Eye (tissue), 1 donor: ENCODE measurements at regions not wholly inside any gene's neighbourhood (a gene's known extent, or its start where the extent isn't known, plus 50 kb on each side); places are given as distances from the start of the nearest gene placed in this dataset.

Experiments used
- DNase-seq: peaks from one replicate; pipeline ENCODE4 v3.0.0-alpha.2; 2015

DNA sequence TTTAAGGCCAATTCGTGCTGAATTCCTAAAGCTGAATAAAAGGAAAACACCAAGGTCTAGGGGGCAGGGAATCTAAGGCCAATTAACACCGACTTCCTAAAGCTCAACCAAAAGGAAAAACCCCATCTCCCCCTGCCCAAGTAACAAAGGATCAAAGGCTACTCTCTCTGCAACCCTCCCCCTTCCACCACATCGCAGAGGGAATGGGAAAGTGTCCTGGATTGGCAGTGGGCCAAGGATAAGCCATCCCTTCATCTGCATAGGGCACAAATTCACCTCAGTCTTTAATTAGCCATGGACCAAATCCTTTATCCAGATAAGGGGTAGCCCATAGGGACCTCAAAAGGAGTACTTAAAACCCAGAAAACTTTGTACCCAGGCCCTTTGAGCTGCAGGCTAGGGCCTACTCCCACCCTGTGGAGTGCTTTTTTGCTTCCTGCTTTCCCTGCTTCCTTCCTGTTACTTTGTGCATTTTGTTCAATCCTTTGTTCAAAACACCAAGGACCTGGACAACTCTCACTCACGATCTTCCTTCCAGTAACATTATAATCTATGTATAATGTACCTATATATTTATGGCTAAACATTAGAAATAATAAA, 2119.8 kb upstream of the CELF4 start:
- DNase-seq = peak; percentile 50

DNA sequence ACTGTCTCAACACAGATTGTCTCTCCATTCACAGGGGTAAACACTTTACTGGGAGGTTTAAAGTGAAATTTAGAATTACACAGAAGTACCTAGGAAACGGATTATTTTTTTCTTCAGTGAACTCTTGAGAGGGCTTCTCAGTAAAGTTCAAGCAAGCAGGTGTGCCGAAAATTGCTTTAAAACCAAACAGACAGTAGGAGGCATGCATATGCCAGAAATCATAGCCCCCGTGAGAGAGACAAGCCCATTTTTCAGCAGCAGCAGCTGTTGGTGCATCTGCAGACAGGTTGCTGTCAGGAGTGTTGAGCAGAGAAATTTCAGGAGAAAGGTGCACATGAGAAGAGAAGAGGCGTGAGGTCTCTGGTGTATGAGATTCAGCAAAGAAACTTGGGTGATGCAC, 2115.5 kb upstream of the CELF4 start:
- no peak for DNase-seq

DNA sequence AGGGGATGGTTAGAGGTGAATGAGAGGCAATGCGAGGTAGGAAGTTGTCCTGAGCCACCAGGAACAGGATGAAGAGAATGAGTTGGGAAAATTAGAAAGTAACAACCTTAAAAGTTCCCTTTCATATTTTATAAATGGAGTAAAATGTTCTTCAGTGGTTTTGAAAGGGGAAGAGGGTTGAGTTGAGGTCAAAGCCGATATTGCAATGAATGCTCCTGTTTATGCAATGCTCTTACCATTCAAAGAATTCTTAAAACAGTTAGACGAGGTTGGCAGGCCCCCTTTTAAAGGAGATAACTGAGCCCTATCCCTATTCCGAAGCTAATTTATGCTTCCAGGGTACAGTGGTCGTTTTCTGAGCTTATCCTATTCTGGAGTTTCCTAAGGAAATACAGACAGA, 2110.3 kb upstream of the CELF4 start:
- no peak for DNase-seq

DNA sequence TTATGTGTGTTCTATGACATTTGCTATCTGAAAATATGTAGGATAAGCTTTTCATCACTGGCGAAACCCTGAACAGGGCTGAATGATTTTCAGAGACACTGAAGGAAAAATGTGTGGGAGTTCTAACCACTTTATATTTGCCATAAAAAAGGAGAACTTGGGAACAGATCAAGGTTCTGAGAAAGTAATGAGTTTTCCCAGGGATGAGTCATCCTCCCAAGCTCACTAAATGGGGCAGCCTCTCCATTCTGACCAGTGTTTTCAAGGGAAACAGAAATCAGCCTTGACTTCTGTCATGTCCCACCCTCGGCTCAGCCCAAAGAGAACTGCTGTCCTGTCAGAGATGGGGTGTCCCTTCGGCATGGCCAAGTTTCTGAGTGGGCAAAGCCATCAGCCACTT, 2109.8 kb upstream of the CELF4 start:
- no peak for DNase-seq

DNA sequence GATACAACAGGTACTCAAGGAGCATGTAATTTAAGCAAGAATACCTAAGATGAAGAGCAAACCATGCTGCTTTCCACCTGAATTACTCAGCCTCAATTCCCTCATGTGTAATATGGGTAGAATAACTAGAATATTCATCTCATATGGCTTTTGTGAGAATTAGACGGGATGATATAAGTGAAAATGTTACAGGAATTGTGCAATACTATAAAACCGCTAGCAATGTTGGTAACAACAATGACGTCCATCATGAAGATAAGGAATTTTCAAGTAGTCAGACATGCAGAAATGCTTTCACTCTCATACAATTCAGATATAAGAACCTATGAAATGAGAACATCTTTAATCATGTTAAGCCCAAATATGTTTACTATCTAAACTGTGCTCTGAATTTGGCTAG, 2106.6 kb upstream of the CELF4 start:
- DNase-seq = no peak

DNA sequence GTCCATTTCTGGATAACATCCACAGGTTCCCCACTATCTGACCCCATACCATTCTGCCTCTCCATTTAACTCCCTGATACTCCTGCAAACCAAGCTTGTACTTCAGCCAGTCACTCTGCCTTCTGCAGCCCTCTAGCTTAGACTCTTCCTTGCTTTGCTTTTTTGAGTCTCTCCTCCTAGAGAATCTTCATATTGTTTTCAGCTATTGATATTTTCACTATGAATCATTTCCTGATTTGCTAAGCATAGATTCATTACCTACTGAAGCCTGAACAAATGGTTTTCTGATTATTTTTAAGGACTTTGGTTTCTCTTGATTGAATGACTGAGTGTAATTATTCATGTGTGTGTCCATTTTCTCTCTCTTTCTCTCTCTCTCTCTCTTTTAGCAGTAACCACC, 2102.3 kb upstream of the CELF4 start:
- DNase-seq = no peak

DNA sequence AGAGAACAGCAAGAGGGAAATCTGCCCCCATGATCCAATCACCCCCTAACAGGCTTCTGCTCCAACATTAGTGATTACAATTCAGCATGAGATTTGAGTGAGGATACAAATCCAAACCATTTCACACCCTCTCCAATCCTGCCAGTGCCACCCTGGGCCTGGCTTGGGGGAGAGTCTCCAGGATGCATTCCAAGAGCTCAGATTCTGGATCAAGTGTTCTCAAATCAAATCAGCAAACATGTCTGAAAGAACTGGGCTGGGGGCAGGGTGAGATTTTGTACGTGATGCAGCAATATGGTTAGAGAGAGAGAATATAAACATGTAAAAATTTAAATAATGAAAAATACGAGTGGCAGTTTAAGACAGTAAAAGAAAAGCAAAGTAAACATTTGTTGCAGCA, 2100.9 kb upstream of the CELF4 start:
- no peak for DNase-seq

DNA sequence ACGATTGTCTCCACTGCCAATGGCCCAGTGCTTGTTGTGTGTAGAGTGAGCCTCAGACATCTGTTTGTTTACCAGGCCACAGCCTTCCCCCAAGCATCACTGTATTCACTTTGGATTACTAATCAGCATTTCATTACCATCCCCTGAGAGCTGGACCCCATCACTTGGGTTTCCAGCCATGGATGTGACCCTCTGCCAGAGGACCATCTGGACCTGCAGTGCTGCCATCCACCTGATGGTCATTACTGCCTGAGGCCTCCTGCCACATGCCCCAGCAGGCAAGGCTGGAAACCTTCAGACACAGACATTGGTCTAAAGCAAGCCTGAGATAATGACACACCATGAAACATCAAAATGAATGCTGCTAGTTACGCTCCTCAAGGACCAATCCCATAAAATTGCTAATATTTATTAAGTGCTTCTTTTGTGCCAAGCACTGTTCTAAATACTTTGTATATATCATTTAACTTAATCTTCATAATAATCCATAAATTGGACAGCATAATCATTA, 2096.3 kb upstream of the CELF4 start:
- peak; percentile 18 for DNase-seq

DNA sequence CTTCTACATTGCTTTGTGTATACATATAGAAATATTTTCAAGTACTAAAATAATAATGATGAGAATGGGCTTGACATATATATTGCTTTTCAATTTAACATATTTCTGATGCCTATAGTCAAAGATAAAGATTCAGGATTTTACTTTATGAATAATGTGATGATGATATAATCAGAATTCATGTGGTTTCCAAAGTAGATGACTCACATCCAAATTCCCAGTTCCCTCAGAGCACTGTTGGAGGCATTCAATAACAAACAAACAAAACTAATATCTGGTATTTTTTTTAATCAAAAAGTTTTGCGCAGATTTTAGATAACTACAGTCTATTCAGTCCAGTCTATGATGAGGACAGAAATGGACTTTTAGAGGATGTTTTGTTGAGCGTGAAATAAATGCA, 2094.5 kb upstream of the CELF4 start:
- DNase-seq = no peak

DNA sequence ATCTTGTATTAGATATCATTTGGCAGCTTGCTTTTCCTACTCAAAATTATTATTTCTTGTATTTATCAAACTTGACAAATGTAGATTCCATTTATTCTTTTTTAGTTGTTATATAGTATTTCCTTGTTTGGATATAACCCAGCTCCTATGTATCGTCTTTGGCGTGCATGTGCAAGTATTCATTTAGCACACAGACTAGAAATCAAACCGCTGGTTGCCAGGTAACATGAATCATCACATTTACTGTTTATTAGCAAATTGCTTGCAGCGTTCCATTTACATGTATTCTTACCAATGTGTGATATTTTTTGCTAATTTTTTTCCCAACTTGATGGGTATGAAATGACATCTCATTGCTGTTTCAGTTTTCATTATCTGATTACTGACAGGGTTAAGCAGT, 2089.7 kb upstream of the CELF4 start:
- no peak for DNase-seq

DNA sequence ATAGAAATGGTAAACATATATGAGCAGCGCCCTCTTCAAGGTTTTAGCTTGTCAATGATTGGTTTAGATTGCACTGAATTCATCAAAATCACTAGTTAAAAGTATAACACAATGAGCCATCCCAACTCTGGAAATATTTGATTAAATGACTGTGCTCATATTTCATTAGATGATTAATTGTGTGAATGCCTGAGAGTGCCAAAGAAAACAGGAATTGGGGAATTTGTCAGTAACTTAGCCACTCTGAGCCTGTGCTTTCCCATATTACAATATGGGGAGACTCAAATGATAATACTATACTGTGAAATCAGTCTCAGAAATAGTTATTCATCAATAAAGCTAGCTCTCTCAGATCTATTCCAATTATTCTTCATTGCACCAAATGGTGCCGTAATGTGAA, 2087.6 kb upstream of the CELF4 start:
- DNase-seq = no peak

DNA sequence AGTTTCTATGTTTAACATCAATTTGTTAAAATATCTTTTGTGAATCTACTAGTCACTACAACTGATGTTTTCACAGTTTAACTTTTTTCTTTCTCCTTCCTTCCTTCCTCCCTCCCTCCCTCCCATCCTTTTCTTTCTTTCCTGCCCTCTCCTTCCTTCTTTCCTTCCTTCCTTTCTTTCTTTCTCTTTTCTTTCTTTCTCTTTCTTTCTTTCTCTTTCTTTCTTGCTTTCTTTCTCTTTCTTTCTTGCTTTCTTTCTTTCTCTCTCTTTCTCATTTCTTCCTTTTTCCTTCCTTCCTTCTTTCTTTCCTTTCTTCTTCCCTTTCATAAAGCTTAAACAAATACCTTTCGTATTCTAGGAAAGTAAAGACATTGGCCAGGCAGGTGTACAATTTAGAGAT, 2083.0 kb upstream of the CELF4 start:
- DNase-seq = no peak

DNA sequence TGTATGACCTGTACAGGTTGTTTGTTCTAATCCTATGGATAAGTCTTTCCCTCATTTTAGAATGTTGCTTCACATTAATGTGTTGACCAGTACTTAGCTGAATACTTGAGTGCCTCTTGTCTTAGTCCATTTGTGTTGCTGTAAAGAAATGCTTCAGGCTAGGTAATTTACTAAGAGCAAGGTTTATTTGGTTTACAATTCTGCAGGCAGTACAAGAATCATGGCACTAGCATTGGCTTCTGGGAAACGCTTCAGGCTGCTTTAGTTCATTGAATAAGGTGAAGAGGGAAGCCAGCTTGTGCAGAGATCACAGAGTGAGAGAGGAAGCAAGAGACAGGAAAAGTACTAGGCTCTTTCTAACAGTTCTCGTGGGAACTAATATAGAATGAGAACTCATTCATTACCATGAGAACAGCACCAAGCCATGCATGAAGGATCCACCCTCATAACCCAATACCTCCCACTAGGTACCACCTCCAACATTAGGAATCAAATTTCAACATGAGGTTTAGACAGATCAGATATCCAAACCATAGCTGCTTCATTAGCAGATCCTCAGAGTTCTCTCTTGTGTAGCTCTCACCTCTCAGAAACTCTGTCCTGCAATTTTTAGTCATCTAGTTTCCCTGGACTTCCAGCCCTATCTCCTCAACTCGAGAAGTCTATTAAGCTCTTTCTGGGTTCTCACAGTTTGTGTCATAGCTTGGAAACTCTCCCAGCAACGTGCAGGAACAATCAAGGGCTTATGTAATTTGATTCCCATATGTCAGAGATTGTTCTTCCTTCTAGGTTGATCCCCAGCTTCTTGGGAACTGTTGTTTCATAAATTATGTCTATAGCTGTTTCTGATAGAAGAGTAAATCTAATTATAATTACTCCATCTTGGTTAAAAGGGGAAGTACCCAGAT, 2082.3 kb upstream of the CELF4 start:
- DNase-seq = peak; percentile 48

DNA sequence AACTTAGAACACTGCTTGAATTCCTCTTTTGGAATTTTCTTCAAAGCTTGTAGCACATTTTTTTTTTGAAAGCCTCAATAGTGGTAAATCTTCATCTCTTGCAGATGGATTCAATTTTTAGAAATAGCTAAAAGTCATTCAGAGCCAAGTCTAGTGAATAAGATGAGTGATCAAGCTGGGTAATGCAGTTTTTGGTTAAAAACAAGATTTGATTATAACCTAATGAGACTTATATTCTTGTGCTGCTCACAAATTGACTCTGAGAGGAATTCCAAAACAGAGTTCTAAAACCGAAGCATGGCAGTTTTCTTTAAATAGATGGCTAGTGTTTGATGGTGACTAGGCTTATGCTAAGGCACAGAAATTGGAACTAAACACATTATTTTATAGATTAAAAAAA, 2072.6 kb upstream of the CELF4 start:
- no peak for DNase-seq

DNA sequence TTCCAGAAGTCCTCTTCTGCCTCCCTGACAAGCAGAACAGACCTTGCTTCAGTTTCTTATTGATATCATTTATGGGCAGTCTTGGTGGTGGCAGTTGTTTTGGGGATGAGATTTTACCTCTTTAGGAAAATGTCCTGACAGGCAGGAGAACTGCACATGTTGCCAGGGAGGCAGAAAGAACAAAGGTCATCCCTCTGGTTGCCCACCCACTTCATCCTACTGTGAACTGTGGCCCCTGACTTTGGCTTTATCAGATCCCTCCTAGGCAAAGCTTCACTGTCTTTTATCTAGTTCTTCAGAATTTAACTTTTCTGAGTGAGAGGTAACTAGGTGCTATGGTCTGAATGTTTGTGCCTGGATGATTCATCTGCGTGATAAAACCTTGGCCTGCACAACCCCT, 2071.3 kb upstream of the CELF4 start:
- DNase-seq = no peak

DNA sequence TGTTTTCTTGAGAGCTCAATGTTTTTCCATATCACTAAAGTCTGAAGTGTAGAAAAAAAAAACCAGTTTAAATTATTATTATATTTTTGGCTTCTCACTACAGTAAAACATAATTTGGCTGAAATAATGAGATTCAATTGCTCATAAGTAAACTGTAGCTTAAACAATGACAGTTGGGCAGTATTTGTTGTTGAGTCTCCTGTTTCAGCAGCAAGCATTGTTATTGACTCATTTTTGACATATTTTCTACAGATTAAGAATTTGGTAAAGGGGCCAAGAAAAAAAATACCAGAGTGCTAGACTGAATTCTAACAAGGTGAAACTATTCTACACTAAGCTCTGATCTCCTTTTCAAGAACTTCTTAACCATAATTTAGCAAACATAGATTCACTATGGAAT, 2070.4 kb upstream of the CELF4 start:
- DNase-seq = no peak

DNA sequence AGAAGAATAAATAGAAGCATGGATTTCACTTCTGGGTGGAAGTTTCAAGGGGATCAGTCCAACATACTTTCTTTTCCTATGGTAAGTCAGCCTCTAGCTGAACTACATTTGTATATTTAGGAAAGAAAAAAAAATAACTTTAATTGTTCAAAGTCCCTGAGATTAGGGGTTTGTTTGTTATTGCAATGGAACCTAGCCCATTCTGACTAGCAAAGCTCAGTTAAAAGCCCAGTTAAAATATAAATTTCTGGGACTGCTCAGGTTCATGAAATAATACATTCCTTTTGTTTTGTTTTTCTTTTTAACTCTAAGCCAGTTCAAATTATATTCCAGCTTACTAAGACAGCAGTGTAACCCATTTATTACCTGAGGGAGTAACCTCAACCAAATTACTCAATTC, 2069.6 kb upstream of the CELF4 start:
- DNase-seq = peak; percentile 13

DNA sequence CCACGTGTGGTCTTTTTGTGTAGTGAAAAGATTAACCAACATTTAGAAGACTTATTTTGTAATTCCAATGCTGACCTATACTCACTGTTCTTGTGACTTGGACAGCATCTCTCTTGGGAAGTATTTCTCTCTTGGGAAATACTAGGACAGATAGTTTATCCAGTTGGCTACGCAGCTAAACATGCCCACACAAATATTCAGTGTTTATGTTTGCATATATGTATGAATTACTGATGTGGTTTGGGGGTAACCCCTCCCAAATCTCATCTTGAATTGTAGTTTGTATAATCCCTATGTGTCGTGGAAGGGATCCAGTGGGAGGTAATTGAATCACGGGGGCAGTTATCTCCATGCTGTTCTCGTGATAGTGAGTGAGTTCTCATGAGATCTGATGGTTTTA, 2062.3 kb upstream of the CELF4 start:
- no peak for DNase-seq

DNA sequence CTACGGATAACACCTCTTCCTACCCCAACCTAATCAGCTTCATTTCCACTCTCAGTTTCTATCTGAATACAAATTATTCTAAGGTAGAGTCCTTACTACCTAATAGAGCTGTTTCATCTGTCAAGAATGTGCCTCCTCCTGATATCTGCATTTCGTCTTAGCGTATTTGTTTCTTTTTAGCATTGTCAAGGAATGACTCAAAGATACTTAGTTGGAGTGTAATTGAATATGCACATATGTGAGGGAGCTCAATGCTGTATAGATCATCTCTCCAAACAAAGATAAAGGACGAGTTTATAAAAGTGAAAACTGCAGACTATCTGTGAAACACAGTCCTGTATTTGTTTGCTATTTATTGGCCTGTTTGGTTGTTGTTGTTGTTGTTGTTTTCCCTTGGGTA, 2059.4 kb upstream of the CELF4 start:
- DNase-seq = no peak

DNA sequence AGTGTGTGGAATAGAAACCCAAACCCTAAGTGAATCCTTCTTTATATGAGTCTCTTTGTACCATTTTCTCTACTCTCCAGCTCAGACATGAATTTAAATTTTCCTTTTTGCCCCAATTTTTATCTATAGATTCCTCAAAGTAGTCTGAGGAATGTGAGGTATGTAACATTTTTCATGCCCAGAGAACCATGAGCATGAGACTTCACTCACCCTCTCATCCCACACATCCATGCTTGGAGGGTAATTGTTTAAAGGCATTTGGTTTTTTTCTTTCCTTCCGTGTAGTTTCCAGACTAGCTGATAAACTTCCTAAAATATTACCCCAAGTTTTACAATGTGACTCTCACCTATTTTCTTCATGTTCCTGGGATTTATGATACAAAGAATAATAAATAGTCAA, 2056.8 kb upstream of the CELF4 start:
- DNase-seq = no peak

DNA sequence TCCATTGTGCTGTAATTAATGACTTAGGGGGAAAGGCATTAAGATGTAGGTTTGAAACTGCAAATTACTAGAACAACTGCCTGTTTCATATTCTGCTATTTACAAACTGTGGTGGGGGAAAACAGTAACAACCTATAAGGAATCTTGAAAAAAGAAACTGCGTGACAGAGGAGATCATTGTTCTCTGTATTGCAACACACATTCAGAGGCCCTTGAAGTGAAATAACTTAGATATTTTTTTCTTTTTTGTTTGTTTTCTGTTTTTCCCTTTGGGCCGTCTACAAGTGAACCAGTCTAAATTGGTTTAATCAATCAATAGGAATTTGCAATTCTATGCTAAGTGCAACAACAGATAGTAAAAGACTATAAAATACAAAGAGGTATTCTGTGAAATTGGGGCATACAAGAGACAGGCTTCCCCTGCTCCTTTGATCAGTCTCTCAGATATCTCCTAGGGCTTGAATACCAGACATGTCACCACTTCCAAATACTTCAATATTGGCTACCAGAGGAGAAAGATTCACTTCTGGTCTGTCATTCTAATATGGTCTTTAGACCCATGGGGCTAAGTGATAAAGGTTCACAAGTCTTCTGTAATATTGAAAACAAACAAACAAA, 2055.1 kb upstream of the CELF4 start:
- DNase-seq = no peak

DNA sequence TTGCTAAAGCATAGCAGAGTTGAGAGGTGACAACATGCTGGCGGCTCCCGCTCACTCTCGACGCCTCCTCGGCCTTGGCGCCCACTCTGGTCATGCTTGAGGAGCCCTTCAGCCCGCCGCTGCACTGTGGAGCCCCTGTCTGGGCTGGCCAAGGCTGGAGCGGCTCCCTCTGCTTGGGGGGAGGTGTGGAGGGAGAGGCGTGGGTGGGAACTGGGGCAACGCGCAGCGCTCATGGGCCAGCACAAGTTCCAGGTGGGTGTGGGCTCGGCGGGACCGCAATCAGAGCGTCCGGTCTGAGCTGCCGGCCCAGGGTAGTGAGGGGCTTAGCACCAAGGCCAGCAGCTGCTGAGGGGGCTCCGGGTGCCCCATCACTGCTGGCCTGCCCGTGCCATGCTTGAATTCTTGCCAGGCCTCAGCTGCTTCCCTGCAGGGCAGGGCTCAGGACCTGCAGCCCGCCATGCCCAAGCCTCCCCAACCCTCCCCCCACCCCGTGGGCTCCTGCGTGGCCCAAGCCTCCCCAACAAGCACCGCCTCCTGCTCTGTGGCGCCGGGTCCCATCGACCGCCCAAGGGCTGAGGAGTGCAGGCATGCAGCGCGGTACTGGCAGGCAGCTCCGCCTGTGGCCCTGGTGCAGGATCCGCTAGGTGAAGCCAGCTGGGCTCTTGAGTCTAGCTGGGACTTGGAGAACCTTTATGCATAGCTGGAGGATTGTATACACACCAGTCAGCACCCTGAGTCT, 2052.8 kb upstream of the CELF4 start:
- DNase-seq = no peak

DNA sequence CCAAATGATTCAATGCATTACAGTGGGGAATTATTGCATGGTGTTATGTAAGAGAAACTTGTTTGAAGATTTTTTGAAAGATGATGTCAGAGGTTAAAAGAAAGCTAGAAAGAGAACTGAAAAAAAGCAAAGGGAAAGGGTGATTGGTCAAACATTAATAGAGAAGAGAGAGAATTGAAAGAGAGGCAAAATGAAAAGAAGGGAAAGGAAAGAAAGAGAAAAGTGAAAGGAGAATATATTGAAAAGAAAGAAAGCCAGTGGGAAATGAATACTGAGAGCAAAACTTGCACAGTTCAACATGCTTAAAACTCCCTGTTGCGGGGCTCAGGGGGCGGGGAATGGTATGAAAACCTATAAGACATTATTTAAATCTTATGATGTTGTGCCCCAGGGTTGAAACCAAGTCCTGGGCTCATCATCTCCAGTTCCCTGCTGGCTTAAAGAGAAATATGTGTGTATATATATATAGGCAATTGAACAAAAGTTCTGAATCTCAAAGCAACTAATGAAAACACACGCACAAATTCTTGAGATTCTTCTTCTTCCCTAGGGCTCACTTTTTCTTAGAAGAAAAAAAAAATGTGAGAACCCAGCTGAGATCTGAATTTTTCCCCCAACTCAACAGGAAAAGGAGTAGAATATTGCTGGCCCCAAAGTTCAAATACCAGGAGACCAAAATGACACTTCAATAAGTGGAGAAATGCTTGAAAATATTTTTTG, 2045.9 kb upstream of the CELF4 start:
- no peak for DNase-seq
